ENCODE measurements at regions not wholly inside any gene's neighbourhood (a gene's known extent, or its start where the extent isn't known, plus 50 kb on each side); places are given as distances from the start of the nearest gene placed in this dataset.
"Not testable (repeated sequence)": the region's sequence is repeated elsewhere in the genome, so short reads cannot be mapped to it uniquely, and the experiment has no call there.

GRCh38 chr3:87958289-87958688 lies 100.5 kb downstream of the CGGBP1 start:
- H3K79me2 ChIP-seq (ENCODE audit: low read length), result no peaks in the 10 kb centered on the region
- no peaks in the 10 kb centered on the region for H3F3A ChIP-seq (ENCODE audit: insufficient read depth, low read length)
- H3K36me3 ChIP-seq (replicated peaks; ENCODE audit: insufficient read depth, low read length), result no peaks in the 10 kb centered on the region
- no peaks in the 10 kb centered on the region for H4K20me1 ChIP-seq (ENCODE audit: insufficient read depth, low read length)
- TF ChIP-seq EZH2phosphoT487 (IDR thresholded peaks at IDR 0.05; ENCODE audit: low read length) (no peak), CTCF (IDR thresholded peaks at IDR 0.05; ENCODE audit: low read length) (no peak), EZH2 (optimal IDR thresholded peaks at IDR 0.05; ENCODE audit: low read depth, low read length) (no peak)
- H2AFZ ChIP-seq (ENCODE audit: low read length), result no peak overlapping the region
- H3K9ac ChIP-seq (ENCODE audit: low read length), result no peak overlapping the region
- DNase-seq, result no peak
- H3K4me3 ChIP-seq (ENCODE audit: low read length), result no peak overlapping the region
- no peaks in the 10 kb centered on the region for H3K4me1 ChIP-seq (ENCODE audit: low read length)
- no peak overlapping the region for H3K27ac ChIP-seq (ENCODE audit: low read length)
- H3K27me3 ChIP-seq (replicated peaks; ENCODE audit: insufficient read depth, low read length), result no peaks in the 10 kb centered on the region
- no peak overlapping the region for H3K4me2 ChIP-seq (ENCODE audit: low read depth, low read length)
- H3K9me2 ChIP-seq (replicated peaks; ENCODE audit: insufficient read depth, low read length), result no peaks in the 10 kb centered on the region
- H3K9me3 ChIP-seq (replicated peaks; ENCODE audit: insufficient read depth, low read length), result no peaks in the 10 kb centered on the region

- H3K27ac ChIP-seq (ENCODE audit: low read length), result no peak overlapping the region
- H3K79me2 ChIP-seq (ENCODE audit: low read length), result no peaks in the 10 kb centered on the region
- no peaks in the 10 kb centered on the region for H3K4me1 ChIP-seq (ENCODE audit: low read length)
- no peak overlapping the region for H3K9ac ChIP-seq (ENCODE audit: low read length)
- no peaks in the 10 kb centered on the region for H3K27me3 ChIP-seq (replicated peaks; ENCODE audit: insufficient read depth, low read length)
- H3K9me3 ChIP-seq (replicated peaks; ENCODE audit: insufficient read depth, low read length), result no peaks in the 10 kb centered on the region
- no peak overlapping the region for H3K4me2 ChIP-seq (ENCODE audit: low read depth, low read length)
- no peak for DNase-seq
- no peak overlapping the region for H3K4me3 ChIP-seq (ENCODE audit: low read length)
- no peak for TF ChIP-seq CTCF (IDR thresholded peaks at IDR 0.05; ENCODE audit: low read length)
- no peak for TF ChIP-seq EZH2phosphoT487 (IDR thresholded peaks at IDR 0.05; ENCODE audit: low read length)
- TF ChIP-seq EZH2 (optimal IDR thresholded peaks at IDR 0.05; ENCODE audit: low read depth, low read length), result no peak
- H3K36me3 ChIP-seq (replicated peaks; ENCODE audit: insufficient read depth, low read length), result no peaks in the 10 kb centered on the region
- H3K9me2 ChIP-seq (replicated peaks; ENCODE audit: insufficient read depth, low read length), result no peaks in the 10 kb centered on the region
- H2AFZ ChIP-seq (ENCODE audit: low read length), result no peak overlapping the region
- H4K20me1 ChIP-seq (ENCODE audit: insufficient read depth, low read length), result no peaks in the 10 kb centered on the region
- H3F3A ChIP-seq (ENCODE audit: insufficient read depth, low read length), result no peaks in the 10 kb centered on the region
These were observed 101.2 kb downstream of the CGGBP1 start for GRCh38 chr3:87957575-87957974.

GRCh38 chr3:87949879-87950208 lies 109.0 kb downstream of the CGGBP1 start:
- Histone ChIP-seq H3K4me1 (ENCODE audit: low read length) (no peaks in the 10 kb centered on the region), H2AFZ (ENCODE audit: low read length) (no peak overlapping the region), H3K36me3 (replicated peaks; ENCODE audit: insufficient read depth, low read length) (no peaks in the 10 kb centered on the region), H3K4me2 (ENCODE audit: low read depth, low read length) (no peak overlapping the region), H3K4me3 (ENCODE audit: low read length) (no peak overlapping the region), H3K9me2 (replicated peaks; ENCODE audit: insufficient read depth, low read length) (no peaks in the 10 kb centered on the region), H4K20me1 (ENCODE audit: insufficient read depth, low read length) (no peaks in the 10 kb centered on the region), H3K27me3 (replicated peaks; ENCODE audit: insufficient read depth, low read length) (no peaks in the 10 kb centered on the region), H3K9ac (ENCODE audit: low read length) (no peak overlapping the region), H3F3A (ENCODE audit: insufficient read depth, low read length) (no peaks in the 10 kb centered on the region), H3K27ac (ENCODE audit: low read length) (no peak overlapping the region), H3K9me3 (replicated peaks; ENCODE audit: insufficient read depth, low read length) (no peaks in the 10 kb centered on the region), H3K79me2 (ENCODE audit: low read length) (no peaks in the 10 kb centered on the region)
- no peak for TF ChIP-seq EZH2phosphoT487 (IDR thresholded peaks at IDR 0.05; ENCODE audit: low read length)
- TF ChIP-seq EZH2 (optimal IDR thresholded peaks at IDR 0.05; ENCODE audit: low read depth, low read length), result no peak
- DNase-seq, result no peak

- no peaks in the 10 kb centered on the region for H3K79me2 ChIP-seq (ENCODE audit: low read length)
- H2AFZ ChIP-seq (ENCODE audit: low read length), result no peak overlapping the region
- H3K27me3 ChIP-seq (replicated peaks; ENCODE audit: insufficient read depth, low read length), result no peaks in the 10 kb centered on the region
- DNase-seq, result no peak
- no peaks in the 10 kb centered on the region for H3F3A ChIP-seq (ENCODE audit: insufficient read depth, low read length)
- no peak overlapping the region for H3K9ac ChIP-seq (ENCODE audit: low read length)
- no peaks in the 10 kb centered on the region for H3K9me3 ChIP-seq (replicated peaks; ENCODE audit: insufficient read depth, low read length)
- H3K4me1 ChIP-seq (ENCODE audit: low read length), result no peaks in the 10 kb centered on the region
- H3K27ac ChIP-seq (ENCODE audit: low read length), result no peak overlapping the region
- TF ChIP-seq CTCF (IDR thresholded peaks at IDR 0.05; ENCODE audit: low read length) (no peak), EZH2phosphoT487 (IDR thresholded peaks at IDR 0.05; ENCODE audit: low read length) (no peak), EZH2 (optimal IDR thresholded peaks at IDR 0.05; ENCODE audit: low read depth, low read length) (no peak)
- no peaks in the 10 kb centered on the region for H3K36me3 ChIP-seq (replicated peaks; ENCODE audit: insufficient read depth, low read length)
- no peak overlapping the region for H3K4me3 ChIP-seq (ENCODE audit: low read length)
- no peak overlapping the region for H3K4me2 ChIP-seq (ENCODE audit: low read depth, low read length)
- no peaks in the 10 kb centered on the region for H4K20me1 ChIP-seq (ENCODE audit: insufficient read depth, low read length)
- H3K9me2 ChIP-seq (replicated peaks; ENCODE audit: insufficient read depth, low read length), result no peaks in the 10 kb centered on the region
These were observed 109.5 kb downstream of the CGGBP1 start for GRCh38 chr3:87949189-87949878.

GRCh38 chr3:87946007-87946406 lies 112.8 kb downstream of the CGGBP1 start:
- not testable (repeated sequence) for H3K36me3 ChIP-seq (replicated peaks; ENCODE audit: insufficient read depth, low read length); H3F3A ChIP-seq (ENCODE audit: insufficient read depth, low read length)

More at GRCh38 chr3:87946007-87946406, 112.8 kb downstream of the CGGBP1 start:
- H3K4me3 ChIP-seq (ENCODE audit: low read length); DNase-seq; H4K20me1 ChIP-seq (ENCODE audit: insufficient read depth, low read length); H3K79me2 ChIP-seq (ENCODE audit: low read length); H2AFZ ChIP-seq (ENCODE audit: low read length); H3K9me3 ChIP-seq (replicated peaks; ENCODE audit: insufficient read depth, low read length); H3K4me2 ChIP-seq (ENCODE audit: low read depth, low read length); H3K27ac ChIP-seq (ENCODE audit: low read length); H3K27me3 ChIP-seq (replicated peaks; ENCODE audit: insufficient read depth, low read length); H3K9me2 ChIP-seq (replicated peaks; ENCODE audit: insufficient read depth, low read length); H3K4me1 ChIP-seq (ENCODE audit: low read length); H3K9ac ChIP-seq (ENCODE audit: low read length): not testable (repeated sequence)
